Stimulated activated CD8-positive, alpha-beta memory T cell treated with anti-CD3 and anti-CD28 coated beads, Interleukin-4, amount 100 ng/mL, for 24 hours (primary cell): ENCODE measurements at regions not wholly inside any gene's neighbourhood (a gene's known extent, or its start where the extent isn't known, plus 50 kb on each side); places are given as distances from the start of the nearest gene placed in this dataset.

Experiments
- DNase-seq: peaks from one replicate; pipeline ENCODE4 v3.0.0-alpha.2; 2020; ENCODE audit warnings: low read depth

DNA sequence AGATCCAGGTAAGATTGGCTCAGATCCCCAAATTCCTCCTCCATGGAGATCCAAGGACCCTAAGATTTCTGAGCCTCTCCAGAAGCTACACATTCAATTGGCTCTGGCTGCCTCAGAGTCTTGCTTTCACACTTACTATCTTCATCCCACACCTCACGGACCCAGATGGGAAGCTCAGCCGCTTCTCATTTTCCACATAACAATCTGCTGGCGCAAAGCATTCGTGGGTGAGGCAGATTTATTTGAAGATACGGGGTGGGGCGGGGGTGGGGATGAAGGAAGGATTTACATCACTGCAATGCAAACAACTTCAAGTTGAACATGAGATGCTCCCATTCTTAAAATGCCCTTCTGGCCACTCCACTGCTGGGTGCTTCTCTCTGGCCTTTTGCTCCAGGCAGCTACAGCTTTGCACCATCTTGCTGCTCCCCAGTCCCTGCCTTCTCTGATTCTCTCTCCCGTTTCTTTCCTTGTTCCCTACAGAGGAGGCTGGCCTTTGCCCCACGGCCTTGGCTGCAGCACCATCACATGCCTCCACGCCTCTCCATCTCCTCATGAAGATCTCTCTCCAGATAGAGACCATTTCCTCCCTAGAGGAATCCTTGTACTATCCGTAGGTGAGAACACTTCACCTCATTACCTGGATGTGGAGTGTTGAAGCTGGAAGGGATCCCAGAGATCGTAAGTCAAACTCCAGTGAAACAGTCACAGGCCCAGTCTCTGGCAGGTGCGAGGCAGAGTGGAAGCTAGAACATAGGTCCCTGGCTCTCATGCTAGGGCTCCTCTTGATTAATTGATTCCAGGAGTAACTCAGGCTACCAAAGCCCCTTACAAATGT lies 175.9 kb downstream of the RPLP1 start:
- no peak for DNase-seq

DNA sequence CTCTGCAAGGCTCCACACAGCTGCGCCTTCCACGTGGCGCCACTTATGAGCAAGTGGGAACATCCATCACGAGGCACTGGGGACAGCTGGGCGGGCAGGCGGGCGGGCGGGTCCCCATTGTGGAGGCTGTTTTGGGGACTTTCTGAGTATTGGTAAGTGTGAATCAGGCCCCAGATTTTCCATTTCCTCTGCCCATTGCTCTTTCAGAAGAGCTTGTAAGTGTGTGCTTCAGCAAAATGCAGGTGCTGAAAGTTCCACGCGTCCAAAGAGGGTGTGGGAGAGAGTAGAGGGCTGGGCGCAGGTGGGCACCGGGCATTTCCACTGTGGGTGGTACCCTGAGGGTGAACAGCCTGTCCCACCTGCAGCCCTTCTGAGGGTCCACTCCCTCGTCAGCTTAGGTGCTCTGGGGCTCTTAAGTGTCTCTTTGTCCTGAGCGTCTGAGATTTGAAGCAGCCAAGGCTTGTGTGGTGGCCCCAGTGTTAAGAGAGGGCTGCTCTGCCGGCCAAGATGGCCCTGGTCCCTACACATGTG lies 177.1 kb downstream of the RPLP1 start:
- peak; percentile 6 for DNase-seq

DNA sequence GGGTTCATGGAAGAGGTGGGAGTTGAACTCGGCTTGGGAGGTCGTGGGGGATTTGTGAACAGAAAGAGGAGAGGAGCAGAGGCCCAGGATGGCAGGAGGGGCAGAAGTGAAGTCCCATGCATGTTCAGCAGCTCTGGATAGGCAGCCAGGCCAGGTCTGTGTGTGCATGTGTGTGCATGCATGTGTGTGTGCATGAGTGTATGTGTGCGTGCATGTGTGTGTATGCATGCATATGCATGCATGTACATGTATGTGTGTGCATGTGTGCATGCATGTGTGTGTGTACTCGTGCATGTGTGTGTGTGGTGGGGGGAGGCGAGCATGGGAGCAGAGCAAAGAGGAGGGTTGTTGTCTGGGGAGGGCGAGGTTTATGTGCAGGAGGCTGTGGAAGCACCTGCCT lies 178.4 kb downstream of the RPLP1 start:
- DNase-seq = no peak

DNA sequence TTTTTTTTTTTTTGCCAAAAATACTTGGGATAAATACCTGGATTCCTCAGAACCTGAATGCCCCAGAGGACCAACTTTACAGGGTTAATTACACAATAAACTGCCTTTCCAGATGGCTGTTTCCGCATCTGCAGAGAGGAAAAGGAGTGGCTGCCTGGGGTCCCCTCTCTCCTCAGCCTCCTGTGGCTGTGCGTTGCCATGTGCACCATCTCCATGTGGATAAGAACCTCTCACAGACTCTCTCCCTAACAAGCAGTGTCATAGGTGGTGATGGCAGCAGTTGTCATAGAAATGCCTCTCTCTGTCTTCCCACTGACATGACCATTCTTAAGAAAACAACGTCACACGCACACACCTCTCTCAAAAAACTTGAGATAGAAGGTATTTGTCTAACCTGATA lies 179.4 kb downstream of the RPLP1 start:
- DNase-seq = no peak

DNA sequence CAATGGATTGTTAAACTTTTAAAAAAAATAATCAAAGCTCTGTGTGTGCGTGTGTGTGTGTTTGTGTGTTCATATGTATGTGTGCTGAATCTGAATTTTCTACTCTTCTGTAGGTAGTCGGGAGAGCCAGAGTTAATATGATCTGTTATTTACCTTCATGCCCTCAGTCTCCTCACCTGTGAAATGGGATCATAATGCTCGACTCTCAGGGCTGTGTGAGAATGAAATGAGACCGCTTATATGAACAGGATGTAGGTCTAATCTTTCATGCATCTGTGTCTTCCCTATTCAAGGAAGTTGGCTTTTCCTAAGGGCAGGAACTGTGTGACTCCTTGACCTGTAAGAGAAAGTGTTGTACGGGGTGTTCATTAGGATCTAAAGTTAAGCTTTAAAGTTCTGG lies 182.2 kb downstream of the RPLP1 start:
- DNase-seq = no peak

DNA sequence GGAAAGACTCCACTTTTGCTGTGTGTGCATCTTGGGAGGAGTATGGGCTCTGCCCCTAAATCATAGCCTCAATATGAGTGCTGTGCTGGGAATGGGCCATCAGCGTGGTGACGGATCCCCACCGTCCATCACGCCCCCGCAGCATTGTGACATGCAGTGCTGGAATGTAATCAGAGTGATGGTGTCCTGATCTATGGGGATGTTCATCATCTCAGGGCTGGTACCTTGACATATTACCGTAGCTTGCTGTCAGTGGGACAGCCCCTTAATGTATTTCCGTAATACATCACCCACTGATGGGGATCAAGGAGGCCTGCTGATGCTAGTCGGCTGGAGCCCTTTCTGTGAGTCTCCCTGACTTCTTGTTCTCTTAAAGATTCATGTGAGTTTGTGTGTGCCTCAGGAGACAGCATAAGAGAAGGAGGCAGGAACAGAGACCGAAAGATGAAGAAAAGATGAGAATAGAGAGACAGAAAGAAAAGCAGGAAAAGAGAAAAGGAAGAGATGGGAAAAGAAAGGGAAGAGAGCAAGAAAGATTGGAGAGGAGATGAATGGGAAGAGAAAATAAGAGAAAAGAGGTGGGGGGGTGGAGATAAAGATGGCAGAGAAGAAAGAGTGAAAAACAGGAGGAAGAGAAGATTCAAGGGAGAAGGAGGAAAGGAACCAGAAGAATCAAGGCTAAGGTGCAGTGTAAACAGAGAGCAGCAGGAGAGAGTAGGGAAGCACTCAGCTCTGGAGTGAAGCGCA lies 183.7 kb downstream of the RPLP1 start:
- DNase-seq = no peak

DNA sequence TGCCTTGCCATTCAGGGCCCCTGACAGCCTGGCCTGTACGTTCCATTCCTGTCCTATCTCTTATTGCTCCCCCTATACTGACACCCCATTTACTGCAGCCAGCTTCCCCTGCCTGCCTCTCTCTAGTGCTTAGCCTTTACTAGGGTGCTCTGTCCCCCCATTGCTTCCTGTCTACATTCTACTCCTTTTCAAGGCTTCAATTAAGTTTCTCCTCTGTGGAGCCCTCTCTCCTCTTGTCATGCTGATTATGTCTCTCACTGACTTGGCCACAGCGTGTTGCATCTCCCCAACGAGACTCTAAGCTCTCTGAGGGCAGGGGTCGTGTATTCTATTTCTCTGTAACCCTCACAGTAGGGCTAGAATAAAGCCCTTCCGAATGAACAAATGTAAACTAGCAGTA lies 185.2 kb downstream of the RPLP1 start:
- DNase-seq = no peak

DNA sequence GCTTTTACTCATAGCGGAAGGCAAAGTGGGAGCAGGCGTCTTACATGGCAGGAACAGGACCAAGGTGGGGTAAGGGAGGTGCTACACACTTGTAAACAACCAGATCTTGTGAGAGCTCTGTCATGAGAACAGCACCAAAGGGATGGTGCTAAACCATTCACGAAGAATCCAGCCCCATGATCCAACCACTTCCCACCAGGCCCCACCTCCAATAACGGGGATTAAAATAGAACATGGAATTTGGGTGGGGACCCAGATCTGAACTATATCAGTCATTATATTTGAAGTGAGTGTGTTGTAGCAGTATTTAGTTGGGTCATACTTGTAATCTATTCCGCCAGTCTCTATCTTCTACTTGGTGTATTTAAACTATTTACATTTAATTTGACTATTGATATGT lies 190.9 kb downstream of the RPLP1 start:
- DNase-seq = no peak

DNA sequence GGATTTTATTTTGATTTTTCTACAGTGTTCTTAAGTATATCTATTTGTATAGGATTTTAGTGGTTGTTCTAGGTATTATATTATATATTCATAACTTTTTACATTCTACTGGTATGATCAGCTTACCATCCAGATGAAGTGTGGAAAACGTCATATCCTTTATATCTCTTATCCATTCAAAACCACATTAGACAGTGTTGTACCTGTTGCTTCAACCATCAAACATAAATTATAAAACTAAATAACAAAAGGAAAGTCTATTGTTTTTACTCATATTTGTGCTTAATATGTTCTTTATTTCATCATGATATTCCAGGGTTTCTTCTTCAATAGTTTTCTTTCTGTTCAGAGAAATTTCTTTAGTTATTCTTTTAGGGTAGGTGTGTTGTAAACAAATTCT lies 191.4 kb downstream of the RPLP1 start:
- DNase-seq = no peak

DNA sequence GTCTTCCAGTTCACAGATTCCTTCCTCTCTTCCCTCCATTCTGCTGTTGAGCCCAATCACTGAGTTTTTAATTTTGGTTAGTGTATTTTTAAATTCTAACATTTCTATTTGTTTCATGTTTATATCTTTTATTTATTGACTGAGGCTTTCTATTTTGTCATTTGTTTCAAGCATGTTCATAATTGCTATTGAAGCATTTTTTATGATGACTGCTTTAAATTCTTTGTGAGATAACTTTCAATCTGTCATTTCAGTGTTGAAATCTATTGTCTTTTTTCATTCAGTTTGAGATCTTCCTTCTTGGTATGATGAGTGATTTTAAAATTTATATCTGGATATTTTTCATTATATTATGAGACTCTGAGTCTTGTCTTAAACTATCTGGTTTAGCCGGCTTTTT lies 192.3 kb downstream of the RPLP1 start:
- DNase-seq = no peak

DNA sequence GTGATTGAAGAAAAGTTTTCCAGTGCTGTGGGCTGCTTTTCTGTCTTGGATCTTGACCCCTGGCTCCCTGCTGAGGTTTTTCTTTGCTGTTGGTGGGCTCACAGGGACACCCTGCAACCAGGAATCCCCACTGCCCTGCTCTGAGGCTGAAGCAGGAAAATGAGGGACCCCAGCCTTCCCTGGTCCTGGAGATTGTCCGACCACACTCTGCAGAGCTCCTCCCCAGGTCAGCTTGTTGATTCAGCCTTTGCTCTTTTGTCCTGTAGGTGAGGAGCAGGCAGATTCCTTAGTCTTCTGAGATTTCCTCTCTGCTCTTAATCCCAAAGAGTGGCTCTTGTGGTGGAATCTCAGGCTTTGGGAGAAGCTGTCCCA lies 194.5 kb downstream of the RPLP1 start:
- DNase-seq = no peak

DNA sequence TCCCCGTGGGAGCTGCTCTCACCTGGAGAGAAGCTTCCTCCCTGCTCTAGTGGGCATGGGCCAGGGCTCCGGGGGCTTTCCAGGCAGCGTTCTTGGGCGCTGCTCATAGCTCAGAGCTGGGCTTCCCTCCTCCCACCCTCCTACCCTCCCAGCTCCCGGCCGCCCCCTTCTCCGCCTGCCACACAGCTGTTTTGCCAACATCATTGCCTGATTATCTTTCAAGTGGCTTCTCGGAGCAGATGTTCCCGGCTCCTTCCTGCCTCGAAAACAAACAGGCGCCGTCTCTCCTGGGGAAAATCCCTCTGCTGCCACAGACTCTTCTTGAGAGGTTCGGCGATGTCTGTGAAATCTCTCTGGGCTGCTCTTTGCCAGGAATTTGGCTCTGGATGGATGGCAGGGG lies 195.6 kb downstream of the RPLP1 start:
- DNase-seq = no peak

DNA sequence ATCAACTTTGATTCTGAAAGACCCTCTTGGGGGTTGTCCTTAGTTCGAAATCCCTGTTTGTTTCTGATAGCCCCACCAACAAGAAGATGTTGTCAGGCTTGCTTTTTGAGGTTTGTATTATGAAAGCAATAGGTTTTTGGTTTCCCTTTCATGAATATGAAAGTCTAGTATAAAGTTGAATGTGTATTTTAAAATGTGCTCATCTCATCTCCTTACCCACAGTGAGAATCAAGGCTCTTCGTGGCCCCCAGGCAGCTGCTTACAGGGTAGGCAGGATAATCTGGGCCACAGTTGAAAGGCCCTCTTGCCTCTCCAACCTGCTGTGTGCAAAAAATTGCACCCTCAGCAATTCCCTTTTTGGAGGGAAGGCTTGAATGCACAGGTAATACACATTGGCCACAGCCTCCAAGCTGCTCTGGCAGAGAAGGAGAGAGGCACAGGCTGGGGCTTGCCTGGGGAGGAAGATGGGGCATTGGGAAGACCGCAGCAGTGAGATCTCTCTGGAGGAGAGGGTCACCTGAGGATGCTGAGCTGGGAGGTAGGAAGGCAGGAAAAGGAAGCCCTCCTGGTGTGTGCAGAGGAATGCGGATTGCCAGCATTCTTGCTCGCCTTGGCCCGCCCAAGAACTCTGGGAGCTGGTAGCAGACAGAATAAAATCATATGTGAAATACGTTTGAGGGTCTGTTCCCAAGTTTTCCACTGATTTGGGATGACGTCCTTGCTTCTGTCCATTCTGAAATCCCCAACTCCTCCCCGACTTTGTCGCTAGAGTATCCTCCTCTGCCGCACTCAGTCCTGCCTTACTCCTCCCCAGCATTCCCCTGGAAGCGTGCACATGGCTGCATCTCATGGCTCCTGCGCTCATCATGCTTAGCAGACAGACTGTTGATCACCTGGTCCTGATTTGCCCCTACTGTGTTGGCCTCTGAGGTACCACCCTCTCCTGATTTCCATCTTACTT lies 196.4 kb downstream of the RPLP1 start:
- no peak for DNase-seq

DNA sequence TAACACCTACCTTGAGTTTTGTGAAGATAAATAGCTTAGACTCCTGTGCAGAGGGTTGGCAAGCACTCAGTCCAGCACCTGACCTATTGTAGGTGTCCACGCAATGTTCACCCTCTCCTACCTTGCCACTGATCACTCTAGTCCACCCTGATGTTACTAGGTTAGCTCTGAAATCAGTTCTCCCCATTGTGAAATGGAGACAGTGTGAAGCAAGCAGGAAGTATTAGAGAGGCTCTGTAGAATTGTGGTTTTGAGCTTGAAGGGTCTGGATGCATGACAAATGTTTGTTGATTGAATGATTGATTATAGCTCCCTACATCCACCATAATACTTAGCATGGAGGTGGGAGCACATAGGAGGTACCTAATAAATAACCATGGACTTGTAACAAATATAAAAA lies 199.7 kb downstream of the RPLP1 start:
- no peak for DNase-seq

DNA sequence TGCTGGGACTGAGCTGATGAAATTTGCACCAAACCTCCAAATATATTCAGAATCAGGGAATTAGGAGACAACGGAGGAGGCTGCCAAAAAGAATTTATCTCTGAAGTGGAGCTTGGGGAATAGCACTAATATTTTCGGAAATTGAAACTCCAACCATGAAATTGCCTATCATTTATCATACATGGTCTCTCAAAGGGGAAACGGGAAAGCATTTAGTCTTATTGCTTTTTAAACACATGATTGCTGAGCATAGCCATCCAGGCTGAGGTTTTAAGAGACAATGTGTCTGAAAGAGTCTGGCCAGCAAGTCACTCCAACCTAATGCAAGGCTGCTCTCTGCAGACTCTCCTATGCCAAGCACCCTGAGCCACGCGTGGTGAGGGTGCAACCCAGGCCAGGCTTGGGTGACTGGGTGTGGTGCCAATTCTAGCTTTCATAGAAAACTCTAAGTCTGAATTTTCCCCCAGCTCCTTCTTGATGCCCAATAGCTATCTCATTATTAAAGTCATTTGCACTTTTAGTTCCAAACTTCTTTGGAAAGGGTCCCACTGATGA lies 200.2 kb downstream of the RPLP1 start:
- DNase-seq = no peak

DNA sequence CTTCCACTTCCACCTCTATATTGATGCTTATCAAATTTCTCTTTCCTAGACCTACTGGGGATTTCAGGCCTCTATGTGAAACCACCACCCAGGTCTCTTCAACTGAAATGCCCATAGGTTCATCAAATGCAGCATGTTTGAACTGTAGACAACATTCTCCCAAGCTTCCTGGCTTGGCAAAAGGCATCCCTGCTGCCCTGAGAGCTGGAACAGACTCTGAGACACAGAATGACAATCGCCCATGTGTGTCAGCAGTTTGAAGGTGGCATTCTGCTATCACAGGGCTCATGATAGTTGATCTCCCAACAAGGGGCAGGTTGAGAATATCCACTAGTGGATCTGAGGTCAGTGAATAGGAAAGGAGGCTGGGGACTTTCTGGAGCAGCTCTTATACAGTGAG lies 200.7 kb downstream of the RPLP1 start:
- no peak for DNase-seq

DNA sequence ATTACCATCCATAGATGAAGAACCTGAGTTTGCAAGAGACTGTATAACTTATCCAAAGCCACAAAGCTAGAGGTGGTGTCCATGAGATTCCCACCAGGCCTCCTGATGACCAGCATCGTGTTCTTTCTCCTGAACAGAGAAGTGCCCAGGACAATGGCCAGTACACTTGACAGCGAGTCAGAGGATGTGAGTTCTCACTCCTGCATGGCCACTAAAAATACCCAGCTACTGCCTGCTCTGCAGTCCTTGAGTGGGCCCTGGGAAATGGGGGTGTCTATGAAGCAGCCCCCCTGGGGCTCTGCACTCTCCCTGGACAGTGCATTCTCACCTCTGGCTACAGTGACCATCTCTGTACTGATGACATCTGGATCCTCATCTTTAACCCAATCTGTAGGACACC lies 201.2 kb downstream of the RPLP1 start:
- no peak for DNase-seq

DNA sequence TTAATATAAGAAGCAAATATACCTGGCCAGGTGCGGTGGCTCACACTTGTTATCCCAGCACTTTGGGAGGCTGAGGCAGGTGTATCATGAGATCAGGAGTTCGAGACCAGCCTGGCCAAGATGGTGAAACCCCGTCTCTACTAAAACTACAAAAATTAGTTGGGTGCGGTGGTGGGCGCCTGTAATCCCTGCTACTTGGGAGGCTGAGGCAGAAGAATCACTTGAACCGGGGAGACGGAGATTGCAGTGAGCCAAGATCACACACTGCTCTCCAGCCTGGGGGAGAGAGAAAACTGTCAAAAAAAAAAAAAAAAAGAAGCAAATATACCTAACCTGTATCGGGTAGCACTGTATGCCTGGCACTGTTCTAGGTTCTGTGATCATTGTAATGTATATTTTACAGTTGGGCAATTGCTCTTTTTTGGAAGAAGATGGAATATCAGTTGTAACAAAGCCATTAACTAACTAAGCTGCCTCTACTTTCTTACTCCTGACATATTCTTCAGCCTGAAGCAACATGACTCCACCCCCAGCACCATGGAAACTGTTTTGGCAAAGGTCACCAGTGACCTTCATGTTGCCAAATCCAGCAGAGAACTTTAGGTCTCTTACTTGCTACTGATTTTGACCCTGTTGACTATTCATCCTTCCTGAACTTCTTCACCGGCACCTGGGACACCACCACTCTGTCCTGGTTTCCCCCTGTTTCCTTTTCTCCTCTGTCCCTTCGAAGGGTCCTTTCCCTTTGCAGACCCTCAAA lies 203.8 kb downstream of the RPLP1 start:
- DNase-seq = no peak

DNA sequence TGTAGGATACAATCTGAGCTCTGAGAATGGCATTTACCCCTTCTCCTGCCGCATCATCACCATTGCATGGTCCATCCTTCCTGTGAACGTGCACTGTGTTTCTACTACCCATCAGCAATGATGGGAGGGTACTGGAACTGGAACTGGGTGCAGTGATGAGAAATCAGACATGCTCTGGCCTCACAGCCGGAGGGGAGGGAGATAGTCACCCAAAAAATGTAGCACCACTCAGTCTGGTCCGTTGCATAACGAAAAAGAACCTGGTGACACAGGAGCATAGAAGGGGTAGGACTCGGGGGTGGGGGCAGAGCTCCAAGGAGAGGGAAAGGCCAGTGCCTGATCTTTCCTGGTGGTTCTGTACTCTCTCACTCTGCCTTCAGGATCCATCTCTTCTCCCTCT lies 205.0 kb downstream of the RPLP1 start:
- no peak for DNase-seq

DNA sequence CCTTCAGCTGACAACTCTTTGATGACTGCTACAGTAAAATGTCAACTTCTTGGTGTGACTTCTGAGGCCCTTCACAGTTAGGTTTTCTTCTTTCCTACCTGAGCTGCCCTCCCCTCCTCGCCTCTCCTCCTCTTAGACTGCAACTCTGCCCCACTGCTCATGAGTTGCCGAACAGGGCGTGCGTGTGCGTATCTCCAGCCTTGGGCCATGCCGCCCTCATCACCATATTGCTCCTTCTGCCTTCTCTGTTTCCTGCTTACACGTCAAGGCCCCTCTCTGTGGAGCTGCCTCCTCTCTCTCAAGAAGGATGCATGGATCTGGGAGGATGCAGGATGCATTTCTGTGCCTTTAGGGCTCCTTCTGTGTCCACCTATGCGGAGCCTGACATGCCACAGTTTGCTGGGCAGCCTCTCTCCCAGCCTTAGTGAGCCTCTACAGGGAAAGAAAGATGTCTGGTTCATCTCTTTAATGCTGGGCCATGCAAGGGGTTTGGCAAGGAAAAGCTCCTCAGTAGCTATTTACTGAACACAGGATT lies 205.9 kb downstream of the RPLP1 start:
- DNase-seq = no peak

DNA sequence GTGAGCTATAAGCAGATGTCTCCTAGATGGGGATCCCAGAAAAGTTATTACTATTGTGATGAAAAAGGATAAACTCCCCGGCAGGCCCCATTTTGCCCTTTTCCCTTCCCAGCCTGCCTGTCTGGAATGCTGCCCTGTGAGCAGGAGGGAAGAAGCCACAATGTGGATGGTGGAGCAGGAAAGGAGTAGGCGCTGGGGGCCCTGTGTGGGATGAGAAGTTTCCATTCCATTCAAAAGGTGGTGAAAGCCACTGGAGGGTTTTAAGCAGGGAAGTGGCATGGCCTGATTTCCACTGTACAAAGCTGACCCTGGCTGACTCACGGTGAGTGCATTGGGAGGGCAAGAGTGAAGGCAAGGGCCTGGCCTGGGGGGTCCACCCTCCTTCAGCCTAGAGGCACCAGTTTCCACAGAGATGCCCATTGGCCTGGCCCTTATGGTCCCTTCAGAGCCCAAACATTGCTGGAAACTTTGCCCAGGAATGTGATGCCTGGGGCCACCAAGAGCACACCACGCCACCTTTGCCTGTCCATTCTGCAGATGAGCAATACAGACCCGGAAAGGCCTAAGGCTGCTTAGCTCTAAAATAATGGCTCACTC lies 206.9 kb downstream of the RPLP1 start:
- DNase-seq = no peak
